NCI-H1417 (cell line): ENCODE measurements at regions not wholly inside any gene's neighbourhood (a gene's known extent, or its start where the extent isn't known, plus 50 kb on each side); places are given as distances from the start of the nearest gene placed in this dataset.
"Not testable (repeated sequence)": the region's sequence is repeated elsewhere in the genome, so short reads cannot be mapped to it uniquely, and the experiment has no call there.

Experiments used
- DNase-seq, 3 experiments: peaks; one replicate each; lab custom pipeline; 2025; lab: John Stamatoyannopoulos, UW

- no peak for DNase-seq
These were observed 110.1 kb downstream of the NPTX2 start for GRCh38 chr7:98727146-98727709.

GRCh38 chr7:98728555-98728954 lies 111.5 kb downstream of the NPTX2 start:
- DNase-seq: no peak

- no peak for DNase-seq
These were observed 112.0 kb downstream of the NPTX2 start for GRCh38 chr7:98729121-98729520.

- DNase-seq: no peak
These were observed 113.2 kb downstream of the NPTX2 start for GRCh38 chr7:98730326-98730725.

GRCh38 chr7:98731651-98732050 lies 114.6 kb downstream of the NPTX2 start:
- no peak for DNase-seq

- peak; percentile 4 to 23 (median 10) for DNase-seq
These were observed 116.0 kb downstream of the NPTX2 start for GRCh38 chr7:98733036-98733435.

- DNase-seq: no peak
These were observed 118.7 kb downstream of the NPTX2 start for GRCh38 chr7:98735801-98736200.

- not testable (repeated sequence) for DNase-seq
These were observed 119.4 kb downstream of the NPTX2 start for GRCh38 chr7:98736461-98736860.

- no peak for DNase-seq
These were observed 120.1 kb downstream of the NPTX2 start for GRCh38 chr7:98737176-98737575.

DNA sequence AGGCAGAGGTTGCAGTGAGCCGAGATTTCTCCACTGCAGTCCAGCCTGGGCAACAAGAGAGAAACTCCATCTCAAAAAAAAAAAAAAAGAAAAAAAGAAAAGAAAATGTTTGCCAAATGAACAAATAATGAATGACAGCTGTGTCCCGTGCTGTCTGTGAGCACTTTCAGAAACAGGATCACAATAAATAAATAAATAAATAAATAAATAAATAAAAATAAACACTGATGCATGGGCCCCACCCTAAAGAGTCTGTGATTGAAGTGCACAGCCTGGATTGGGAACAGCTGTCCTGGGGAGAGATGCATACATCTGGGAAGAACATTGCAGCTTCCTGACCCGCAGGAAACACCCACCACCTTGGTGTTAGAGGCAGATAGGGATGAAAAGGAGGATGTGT lies 123.6 kb downstream of the NPTX2 start:
- no peak for DNase-seq

DNA sequence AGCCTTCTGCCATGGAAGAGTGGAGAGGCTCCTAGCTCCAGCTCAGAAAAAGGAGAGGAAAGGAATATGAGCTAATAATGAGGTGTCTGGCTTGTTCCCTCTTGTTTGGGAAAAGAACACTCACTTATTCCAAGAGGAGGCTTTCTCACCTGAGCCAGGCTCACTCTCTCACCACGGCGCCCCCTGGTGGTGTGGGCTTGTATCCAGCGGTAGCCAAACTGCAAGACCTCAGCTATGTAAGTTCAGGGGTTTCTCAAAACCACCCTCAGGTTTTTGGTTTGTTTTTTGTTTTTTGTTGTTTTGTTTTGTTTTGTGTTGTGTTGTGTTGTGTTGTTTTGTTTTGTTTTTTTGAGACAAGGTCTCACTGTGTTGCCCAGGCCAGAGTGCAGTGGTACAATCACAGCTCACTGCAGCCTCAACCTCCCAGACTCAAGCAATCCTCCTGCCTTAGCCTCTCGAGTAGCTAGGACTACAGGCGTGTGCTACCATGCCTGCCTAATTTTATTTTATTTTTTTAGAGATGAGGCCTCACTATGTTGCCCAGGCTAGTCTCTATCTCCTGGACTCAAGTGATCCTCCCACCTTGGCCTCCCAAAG lies 124.0 kb downstream of the TMEM130 start:
- DNase-seq: peak; percentile 59 to 85 (median 83)

DNA sequence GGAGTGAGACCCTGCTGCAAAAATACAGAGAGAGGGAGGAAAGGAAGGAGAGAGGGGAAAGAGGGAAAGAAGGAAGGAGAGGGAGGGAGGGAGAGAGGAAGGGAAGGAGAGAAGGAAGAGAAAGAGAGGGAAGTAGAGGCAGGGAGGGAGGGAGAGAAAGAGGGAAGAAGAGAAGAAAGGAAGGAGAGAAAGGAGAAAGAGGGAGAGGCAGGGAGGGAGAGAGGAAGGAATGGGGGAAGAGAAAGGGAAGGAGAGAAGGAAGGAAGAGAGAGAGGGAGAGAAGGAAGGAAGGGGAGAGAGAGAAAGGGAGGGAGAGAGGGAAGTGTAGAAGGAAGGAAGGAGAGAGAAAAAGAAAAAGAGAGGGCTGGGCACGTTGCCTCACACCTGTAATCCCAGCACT lies 121.7 kb downstream of the TMEM130 start:
- DNase-seq: no peak

DNA sequence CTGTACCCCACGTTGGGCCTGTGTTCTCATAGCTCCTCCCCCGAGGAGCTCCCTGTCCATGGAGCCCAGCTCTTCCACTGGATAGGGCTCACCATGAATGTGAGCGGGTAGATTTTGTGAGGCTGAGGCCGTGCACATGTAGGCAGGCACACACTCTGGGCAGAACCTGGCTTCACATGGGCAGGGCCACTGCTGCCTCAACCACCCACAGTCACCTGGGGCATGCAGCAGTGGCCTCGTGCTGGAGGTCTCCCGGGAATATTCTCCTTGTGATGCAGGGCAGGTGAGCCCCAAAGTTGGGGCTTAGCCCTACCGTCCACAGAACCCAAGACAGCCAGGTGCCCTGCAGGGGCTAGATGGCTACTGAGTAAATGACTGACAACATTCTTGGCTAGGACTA lies 116.6 kb downstream of the TMEM130 start:
- no peak for DNase-seq

DNA sequence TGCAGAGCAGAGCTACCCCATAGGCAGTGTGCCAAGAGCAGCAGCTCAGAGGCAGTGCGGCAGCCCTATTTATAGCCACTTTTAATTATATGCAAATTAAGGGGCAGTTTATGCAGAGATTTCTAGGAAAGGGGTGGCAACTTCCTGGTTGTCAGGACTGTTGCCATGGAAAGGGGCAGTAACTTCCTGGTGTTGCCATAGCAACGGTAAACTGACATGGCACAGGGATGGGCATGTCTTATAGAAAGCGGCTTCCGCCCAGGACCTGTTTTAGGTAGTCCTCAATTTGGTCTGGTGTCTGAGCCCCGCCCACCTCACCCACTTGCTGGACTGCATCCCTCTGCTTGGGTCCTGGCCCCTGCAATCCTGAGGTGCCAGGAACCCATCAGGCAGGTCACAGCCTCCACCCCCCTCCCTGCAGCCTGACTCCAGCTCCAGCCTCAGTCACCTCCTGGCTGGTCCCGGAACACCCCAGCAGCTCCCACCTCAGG lies 115.8 kb downstream of the TMEM130 start:
- peak in 1 of 3 experiments; percentile 55 for DNase-seq

DNA sequence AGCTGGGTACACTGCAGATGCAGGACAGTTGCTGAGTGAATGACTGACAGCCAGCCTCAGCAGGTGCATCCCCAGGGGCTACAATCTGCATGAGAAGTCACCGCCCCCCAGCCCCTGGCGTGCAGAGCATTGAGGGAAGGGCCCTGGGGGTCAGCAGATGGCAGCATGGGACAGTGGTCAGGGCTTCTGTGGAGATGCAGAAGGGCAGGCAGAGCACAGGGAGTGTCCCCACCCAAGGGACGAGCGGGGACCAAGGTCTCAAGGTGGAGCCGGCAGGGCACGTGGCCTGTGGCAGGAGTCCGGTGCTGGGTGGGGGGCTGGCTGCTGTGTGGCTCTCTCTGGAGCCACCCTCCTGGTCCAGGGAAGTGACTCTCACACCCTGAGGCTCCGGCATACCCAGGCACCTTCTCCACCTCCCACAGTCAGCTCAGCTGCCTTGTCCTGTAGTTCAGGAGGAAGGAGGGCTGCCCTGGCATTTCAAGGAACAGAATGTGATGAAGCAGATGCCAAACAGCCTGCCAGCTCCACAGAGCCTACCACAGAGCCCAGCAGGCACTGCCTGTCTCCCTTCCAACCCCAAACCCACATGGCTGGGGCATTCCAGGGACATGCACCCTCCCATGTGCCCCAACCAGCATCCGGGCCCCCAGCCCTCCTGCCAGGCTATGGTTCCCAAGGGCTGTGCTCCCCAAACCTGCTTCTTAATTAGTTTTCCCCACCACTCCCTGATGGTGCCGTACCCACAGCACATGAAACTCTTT lies 114.5 kb downstream of the TMEM130 start:
- peak in 2 of 3 experiments; percentile 31 to 53 for DNase-seq

- no peak for DNase-seq
These were observed 111.7 kb downstream of the TMEM130 start for GRCh38 chr7:98758157-98758556.

GRCh38 chr7:98760201-98760651 lies 109.6 kb downstream of the TMEM130 start:
- DNase-seq: no peak

DNA sequence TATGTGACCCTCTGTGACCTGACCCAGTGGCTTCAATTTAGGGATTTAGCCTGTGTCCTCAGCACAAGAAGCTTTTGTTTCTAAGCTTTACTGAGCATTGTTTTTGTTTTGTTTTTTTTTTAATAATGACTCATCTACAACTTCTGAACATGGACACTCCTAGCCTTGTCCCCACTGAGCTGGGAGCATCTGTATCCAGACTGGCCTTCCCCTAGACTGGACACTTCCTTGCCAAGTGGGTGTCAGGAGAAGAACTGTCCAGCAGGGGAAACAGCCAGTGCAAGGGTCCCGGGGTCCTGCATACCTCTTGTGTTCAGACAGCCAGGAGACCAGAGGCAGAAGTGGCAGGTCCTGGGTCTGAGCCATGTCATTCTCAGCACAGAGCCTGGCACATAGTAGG lies 108.6 kb downstream of the TMEM130 start:
- no peak for DNase-seq

DNA sequence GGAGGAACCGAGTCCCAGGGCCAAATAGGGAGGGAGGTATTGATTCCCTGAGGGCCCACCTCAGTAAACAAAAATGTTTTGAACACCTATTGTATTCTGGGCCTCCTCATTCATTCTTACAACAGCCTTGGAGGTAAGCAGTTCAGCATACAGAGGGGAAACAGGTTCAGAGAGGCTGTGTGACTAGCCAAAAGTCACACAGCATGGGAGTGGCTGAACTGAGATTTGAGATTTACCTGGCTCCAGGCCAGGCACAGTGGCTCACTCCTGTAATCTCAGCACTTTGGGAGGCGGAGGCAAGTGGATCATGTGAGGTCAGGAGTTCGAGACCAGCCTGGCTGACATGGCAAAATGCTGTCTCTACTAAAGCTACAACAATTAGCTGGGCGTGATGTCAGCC lies 107.2 kb downstream of the TMEM130 start:
- no peak for DNase-seq

DNA sequence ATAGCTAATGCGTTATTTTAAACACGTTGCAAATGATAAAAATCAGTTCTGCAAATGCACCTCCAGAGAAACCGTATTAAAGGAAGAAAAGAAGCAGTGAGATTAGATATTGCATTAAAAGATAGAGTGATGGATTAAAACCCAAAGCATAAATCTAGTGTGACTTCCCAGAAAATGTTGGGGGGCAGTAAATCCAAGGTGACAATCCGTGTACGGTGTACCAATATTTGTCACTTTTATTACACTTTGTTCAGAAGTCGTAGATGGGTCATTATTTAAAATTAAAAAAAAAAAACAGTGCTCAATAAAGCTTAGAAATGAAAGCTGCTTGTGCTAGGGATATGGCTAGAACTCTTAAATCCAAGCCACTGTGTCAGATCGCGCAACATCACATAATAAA lies 106.4 kb downstream of the TMEM130 start:
- no peak for DNase-seq

DNA sequence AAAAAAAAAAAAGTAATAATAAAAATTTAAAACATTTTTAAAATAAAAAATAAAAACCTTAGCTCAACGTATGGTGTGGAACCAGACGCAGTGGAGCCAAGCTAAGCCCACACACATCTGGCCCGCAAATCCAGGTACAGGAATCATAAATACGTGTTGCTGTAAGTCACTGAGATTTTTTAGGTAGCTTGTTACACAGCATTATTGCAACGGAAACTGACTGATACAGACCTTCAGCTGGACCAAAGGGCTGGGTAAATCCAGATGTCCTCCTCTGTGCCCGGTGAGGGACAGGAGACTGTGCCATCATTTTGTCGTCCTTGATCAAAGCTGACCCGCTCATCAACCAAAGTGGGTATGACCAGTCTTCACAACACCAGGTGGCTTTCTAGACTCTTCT lies 104.9 kb downstream of the TMEM130 start:
- DNase-seq: no peak

- DNase-seq: not testable (repeated sequence)
These were observed 99.7 kb downstream of the TMEM130 start for GRCh38 chr7:98770085-98770484.

- DNase-seq: no peak
These were observed 98.3 kb downstream of the TMEM130 start for GRCh38 chr7:98771519-98771918.
